GM12878 (cell line): ENCODE measurements at regions not wholly inside any gene's neighbourhood (a gene's known extent, or its start where the extent isn't known, plus 50 kb on each side); places are given as distances from the start of the nearest gene placed in this dataset.

ENCODE experiments used
- ATAC-seq: fragments of 200-7000 bp; cut with Tn5 transposase; 3 replicates; pipeline ENCODE4 v1.9.1; 2020; ENCODE audit warnings: mild to moderate bottlenecking, moderate library complexity
- BruUV-seq: library from RNA; stranded (reverse); fragments of 400-500 nt; replicated peaks from 2 replicates; lab custom pipeline; 2021; lab: Mats Ljungman, UMichigan
- CTCF ChIA-PET: fragments of 300-600 bp; sonication (Branson Sonifier 250); formaldehyde crosslinking; extraction: SDS; loops from one replicate; lab custom pipeline; 2021; ENCODE audit warnings: inconsistent platforms; lab: Yijun Ruan, JAX
- POLR2A ChIA-PET: fragments of 350-600 bp; formaldehyde crosslinking; extraction: SDS; loops from one replicate; lab custom pipeline; 2021; ENCODE audit warnings: inconsistent platforms; lab: Charles Lee
- RAD21 ChIA-PET: fragments of 300-600 bp; sonication (Branson Sonifier 250); formaldehyde crosslinking; loops from one replicate; lab custom pipeline; 2023; ENCODE audit warnings: antibody characterized with exemption; ENCODE audit not compliant: unreplicated experiment; lab: Charles Lee
- SMC1A ChIA-PET: fragments of 300-600 bp; sonication (Branson Sonifier 250); formaldehyde crosslinking; loops from one replicate; lab custom pipeline; 2023; ENCODE audit not compliant: unreplicated experiment, uncharacterized antibody; lab: Charles Lee
- DNase-seq: peaks from one replicate; pipeline ENCODE4 v3.0.0-alpha.2; 2011; ENCODE audit warnings: low read depth, low spot score
- FAIRE-seq: peaks from 3 replicates; lab custom pipeline; 2011; peaks lifted over from hg19 to GRCh38; lab: Jason Lieb, UNC
- H2AFZ ChIP-seq: 2 replicates; pipeline ENCODE4 v1.6.0; 2011; ENCODE audit warnings: low read depth, low read length, control low read depth; ENCODE audit not compliant: control insufficient read depth
- H3K27ac ChIP-seq: 2 replicates; pipeline ENCODE4 v1.5.1; 2011; ENCODE audit warnings: control low read depth; ENCODE audit not compliant: control insufficient read depth, insufficient read depth
- H3K27me3 ChIP-seq, 2 experiments: replicated peaks in 1 of 2; 2 replicates each; pipeline versions ENCODE4 v1.6.0 to v1.6.1; 2011; ENCODE audit warnings: low read length in 1 of 2; ENCODE audit not compliant: control insufficient read depth in 2 of 2, insufficient read depth in 2 of 2
- H3K36me3 ChIP-seq, 2 experiments: 2 replicates each; pipeline ENCODE4 v1.5.1; 2011; ENCODE audit warnings: low read length in 1 of 2; ENCODE audit not compliant: control insufficient read depth in 2 of 2, insufficient read depth in 2 of 2
- H3K4me1 ChIP-seq: 2 replicates; pipeline ENCODE4 v1.6.1; 2011; ENCODE audit warnings: mild to moderate bottlenecking, low read length, moderate library complexity, mixed read lengths; ENCODE audit not compliant: control insufficient read depth, insufficient read depth
- H3K4me2 ChIP-seq: 2 replicates; pipeline ENCODE4 v1.6.0; 2011; ENCODE audit warnings: control low read depth; ENCODE audit not compliant: control insufficient read depth, insufficient read depth
- H3K4me3 ChIP-seq: fragments of 200-600 bp; sonication (generic); 2 replicates; pipeline ENCODE4 v1.5.1; 2016
- H3K79me2 ChIP-seq: 2 replicates; pipeline ENCODE4 v1.6.0; 2011; ENCODE audit warnings: low read length; ENCODE audit not compliant: control insufficient read depth, insufficient read depth
- H3K9ac ChIP-seq: 2 replicates; pipeline ENCODE4 v1.8.0; 2011; ENCODE audit warnings: low read length, control low read depth, mixed read lengths; ENCODE audit not compliant: control insufficient read depth, insufficient read depth
- H3K9me3 ChIP-seq: replicated peaks from 3 replicates; pipeline ENCODE4 v1.5.1; 2011; ENCODE audit warnings: mild to moderate bottlenecking, low read length; ENCODE audit not compliant: control insufficient read depth, insufficient read depth
- H4K20me1 ChIP-seq: 2 replicates; pipeline ENCODE4 v1.6.0; 2011; ENCODE audit not compliant: control insufficient read depth, insufficient read depth
- BMI1 ChIP-seq: fragments of 450-650 bp; IDR thresholded peaks from 2 replicates; pipeline ENCODE4 v1.6.1; 2016; ENCODE audit warnings: mild to moderate bottlenecking, moderate library complexity, borderline replicate concordance
- BRCA1 ChIP-seq: IDR thresholded peaks from 2 replicates; pipeline ENCODE4 v1.6.1; 2011; ENCODE audit warnings: low read depth, low read length, improper control_type of control experiment
- CREB1 ChIP-seq: IDR thresholded peaks from 2 replicates; pipeline ENCODE4 v1.6.1; 2012; ENCODE audit warnings: low read depth, mild to moderate bottlenecking, inconsistent platforms
- TCF7 ChIP-seq: IDR thresholded peaks from 2 replicates; pipeline ENCODE4 v1.6.1; 2014; ENCODE audit warnings: antibody characterized with exemption, borderline replicate concordance
- WGBS: methylation state at CpG from one replicate; pipeline ENCODE4 v1.1.6; 2016; ENCODE audit warnings: low lambda C conversion rate; ENCODE audit not compliant: insufficient replicate concordance, insufficient coverage; ENCODE audit errors: missing lambda C conversion rate; 5-methylcytosine and 5-hydroxymethylcytosine counted together
- in situ Hi-C: fragments of 300-500 bp; cut with MboI; formaldehyde crosslinking; loops from 9 replicates; pipeline ENCODE4 v1.14.3; 2018; ENCODE audit warnings: mixed read lengths
- intact Hi-C: fragments of 100-400 bp; cut with micrococcal nuclease; formaldehyde crosslinking; loops from one replicate; pipeline ENCODE4 v1.14.2; 2022; ENCODE audit not compliant: unreplicated experiment
- TF ChIP-seq, protein P1 (sequence below): fragments of 450-650 bp; IDR thresholded peaks from 2 replicates; pipeline ENCODE4 v1.6.1; 2014; ENCODE audit warnings: mild to moderate bottlenecking

DNA sequence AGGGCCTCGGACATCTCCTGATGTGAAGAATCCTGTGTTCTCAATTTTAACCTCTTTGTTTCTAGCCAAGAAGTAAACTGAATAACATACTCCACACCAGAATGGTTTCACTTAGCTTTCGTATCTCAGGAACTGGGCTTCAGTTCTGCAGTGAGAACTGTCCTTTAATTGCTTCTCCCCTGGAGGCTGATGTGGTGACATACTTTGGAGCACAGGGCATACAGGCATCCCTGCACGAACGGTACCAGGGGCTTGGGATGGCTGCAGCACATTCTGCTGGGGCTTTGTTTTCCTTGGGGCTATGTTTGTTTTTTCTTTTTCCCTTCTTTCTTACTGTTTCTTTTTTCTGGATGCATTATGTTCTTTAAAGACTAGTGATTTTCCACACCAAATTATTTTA, 230.5 kb downstream of the TM9SF2 start:
- BruUV-seq = no TSS peak
- TF ChIP-seq CREB1 = no peak
- no peak for TF ChIP-seq BRCA1
- TF ChIP-seq, protein P1, sequence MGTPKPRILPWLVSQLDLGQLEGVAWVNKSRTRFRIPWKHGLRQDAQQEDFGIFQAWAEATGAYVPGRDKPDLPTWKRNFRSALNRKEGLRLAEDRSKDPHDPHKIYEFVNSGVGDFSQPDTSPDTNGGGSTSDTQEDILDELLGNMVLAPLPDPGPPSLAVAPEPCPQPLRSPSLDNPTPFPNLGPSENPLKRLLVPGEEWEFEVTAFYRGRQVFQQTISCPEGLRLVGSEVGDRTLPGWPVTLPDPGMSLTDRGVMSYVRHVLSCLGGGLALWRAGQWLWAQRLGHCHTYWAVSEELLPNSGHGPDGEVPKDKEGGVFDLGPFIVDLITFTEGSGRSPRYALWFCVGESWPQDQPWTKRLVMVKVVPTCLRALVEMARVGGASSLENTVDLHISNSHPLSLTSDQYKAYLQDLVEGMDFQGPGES = no peak
- TF ChIP-seq TCF7 = no peak
- RAD21 ChIA-PET = no interaction called here
- Histone ChIP-seq H3K36me3 (no peaks in the 10 kb centered on the region), H3K4me3 (no peak overlapping the region), H3K4me2 (no peak overlapping the region), H3K27me3 (no peaks in the 10 kb centered on the region), H3K27ac (no peak overlapping the region), H2AFZ (no peak overlapping the region), H3K9me3 (no peaks in the 10 kb centered on the region), H3K4me1 (no peaks in the 10 kb centered on the region), H3K9ac (no peak overlapping the region), H3K79me2 (no peaks in the 10 kb centered on the region), H4K20me1 (no peaks in the 10 kb centered on the region)
- ATAC-seq (no peak), FAIRE-seq (no peak), DNase-seq (no peak)
- CTCF ChIA-PET = interaction anchor here (0.6 kb wide), 1 partner anchor 61 kb away, joined by 3 read pairs; no protein-coding TSS in a partner anchor
- POLR2A ChIA-PET = no interaction called here
- in situ Hi-C loops = no loop called here
- SMC1A ChIA-PET = interaction anchor here (0.9 kb wide), 1 partner anchor 17 kb away, joined by 3 read pairs; no protein-coding TSS in a partner anchor
- intact Hi-C loops = no loop called here
- 78% methylated on average over 4 of the region's 4 CpGs for WGBS

DNA sequence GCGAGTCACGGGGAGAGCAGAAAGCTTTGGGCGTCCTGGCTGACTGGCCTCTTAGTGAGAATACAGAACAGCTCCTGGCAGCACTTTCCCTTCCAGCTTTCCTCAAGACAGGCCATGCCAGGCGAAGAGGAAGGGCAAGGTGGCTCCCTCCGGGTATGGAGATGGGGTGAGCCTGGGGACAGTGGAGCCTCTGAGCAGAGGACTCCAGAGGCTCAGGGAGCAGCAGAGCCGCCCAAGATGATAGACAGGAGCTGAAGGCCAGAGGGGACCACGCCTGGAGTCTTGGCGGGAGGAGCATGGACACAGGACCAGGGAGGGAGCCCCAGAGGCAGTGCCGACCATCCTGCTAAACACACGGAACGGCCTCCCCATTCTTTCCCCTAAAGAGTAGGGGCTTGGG, 229.1 kb downstream of the TM9SF2 start:
- FAIRE-seq = no peak
- Histone ChIP-seq H3K4me1 (no peaks in the 10 kb centered on the region), H3K4me3 (no peak overlapping the region), H3K36me3 (no peaks in the 10 kb centered on the region), H4K20me1 (no peaks in the 10 kb centered on the region), H3K9ac (no peak overlapping the region), H2AFZ (no peak overlapping the region), H3K27ac (no peak overlapping the region), H3K9me3 (no peaks in the 10 kb centered on the region), H3K79me2 (no peaks in the 10 kb centered on the region), H3K27me3 (no peaks in the 10 kb centered on the region), H3K4me2 (no peak overlapping the region)
- intact Hi-C loops (no loop called here), in situ Hi-C loops (no loop called here)
- ChIA-PET RAD21 (no interaction called here), POLR2A (interaction anchor here (0.5 kb wide), 1 partner anchor 14 kb away, joined by 5 read pairs; no protein-coding TSS in a partner anchor), CTCF (no interaction called here), SMC1A (no interaction called here)
- 82% methylated on average over 11 of the region's 11 CpGs for WGBS
- TF ChIP-seq BMI1 = no peak
- DNase-seq = no peak
- ATAC-seq = no peak
- BruUV-seq = no TSS peak
